ENCODE measurements at regions not wholly inside any gene's neighbourhood (a gene's known extent, or its start where the extent isn't known, plus 50 kb on each side); places are given as distances from the start of the nearest gene placed in this dataset.

GRCh38 chr2:107380912-107381311 is 445.8 kb upstream of the RGPD4 start:
- intact Hi-C loops (cut with DNase I; ENCODE audit: low total_unique reads): no loop called here
- Histone ChIP-seq H3K36me3 (no peaks in the 10 kb centered on the region), H3K27me3 (no peaks in the 10 kb centered on the region), H3K4me1 (no peaks in the 10 kb centered on the region), H3K9me3 (no peaks in the 10 kb centered on the region), H3K4me3 (no peak overlapping the region), H3K27ac (no peak overlapping the region)
- no peak for DNase-seq
- TF ChIP-seq POLR2AphosphoS5 (IDR thresholded peaks at IDR 0.05) (no peak), POLR2A (IDR thresholded peaks at IDR 0.05) (no peak), EP300 (IDR thresholded peaks at IDR 0.05) (no peak)
- TF ChIP-seq, protein P1, sequence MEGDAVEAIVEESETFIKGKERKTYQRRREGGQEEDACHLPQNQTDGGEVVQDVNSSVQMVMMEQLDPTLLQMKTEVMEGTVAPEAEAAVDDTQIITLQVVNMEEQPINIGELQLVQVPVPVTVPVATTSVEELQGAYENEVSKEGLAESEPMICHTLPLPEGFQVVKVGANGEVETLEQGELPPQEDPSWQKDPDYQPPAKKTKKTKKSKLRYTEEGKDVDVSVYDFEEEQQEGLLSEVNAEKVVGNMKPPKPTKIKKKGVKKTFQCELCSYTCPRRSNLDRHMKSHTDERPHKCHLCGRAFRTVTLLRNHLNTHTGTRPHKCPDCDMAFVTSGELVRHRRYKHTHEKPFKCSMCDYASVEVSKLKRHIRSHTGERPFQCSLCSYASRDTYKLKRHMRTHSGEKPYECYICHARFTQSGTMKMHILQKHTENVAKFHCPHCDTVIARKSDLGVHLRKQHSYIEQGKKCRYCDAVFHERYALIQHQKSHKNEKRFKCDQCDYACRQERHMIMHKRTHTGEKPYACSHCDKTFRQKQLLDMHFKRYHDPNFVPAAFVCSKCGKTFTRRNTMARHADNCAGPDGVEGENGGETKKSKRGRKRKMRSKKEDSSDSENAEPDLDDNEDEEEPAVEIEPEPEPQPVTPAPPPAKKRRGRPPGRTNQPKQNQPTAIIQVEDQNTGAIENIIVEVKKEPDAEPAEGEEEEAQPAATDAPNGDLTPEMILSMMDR (IDR thresholded peaks at IDR 0.05): no peak
- WGBS, 5 donors: 70 to 88% (median 77%) methylated on average over 2 of the region's 2 CpGs

DNA sequence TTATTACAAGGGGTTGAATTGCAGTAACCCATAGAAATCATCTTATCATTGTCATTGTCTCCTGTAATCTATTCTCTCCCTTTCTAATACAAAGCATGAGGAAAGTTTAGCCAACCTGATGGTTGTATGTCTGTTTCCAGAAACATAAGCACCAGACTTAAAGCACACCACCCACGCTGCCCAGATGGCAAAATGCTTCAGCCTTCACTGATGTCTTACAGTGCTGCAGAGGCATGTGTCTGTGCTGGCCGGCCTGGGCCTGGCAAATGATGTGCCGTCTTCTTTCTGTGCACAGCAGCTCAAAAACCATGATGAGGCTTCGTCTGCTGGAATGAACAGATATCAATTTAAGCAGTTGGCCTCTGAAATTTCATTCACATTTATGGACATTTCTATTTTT is 443.0 kb upstream of the RGPD4 start:
- Histone ChIP-seq H3K27ac (no peak overlapping the region), H3K4me3 (no peak overlapping the region), H3K4me1 (no peaks in the 10 kb centered on the region), H3K9me3 (no peaks in the 10 kb centered on the region), H3K36me3 (no peaks in the 10 kb centered on the region), H3K27me3 (no peaks in the 10 kb centered on the region)
- intact Hi-C loops (cut with DNase I; ENCODE audit: low total_unique reads): no loop called here
- TF ChIP-seq, protein P1 (IDR thresholded peaks at IDR 0.05): no peak
- TF ChIP-seq POLR2A (IDR thresholded peaks at IDR 0.05) (no peak), POLR2AphosphoS5 (IDR thresholded peaks at IDR 0.05) (no peak), EP300 (IDR thresholded peaks at IDR 0.05) (no peak)
- DNase-seq: no peak
- 74 to 87% (median 79%) methylated on average over 4 of the region's 4 CpGs for WGBS, 5 donors

- TF ChIP-seq POLR2A (IDR thresholded peaks at IDR 0.05): no peak
- TF ChIP-seq EP300 (IDR thresholded peaks at IDR 0.05): no peak
- TF ChIP-seq, protein P1 (IDR thresholded peaks at IDR 0.05): no peak
- no peak for TF ChIP-seq POLR2AphosphoS5 (IDR thresholded peaks at IDR 0.05)
- WGBS, 5 donors: 57 to 74% (median 59%) methylated on average over 2 of the region's 2 CpGs
- H3K9me3 ChIP-seq: no peaks in the 10 kb centered on the region
- DNase-seq: no peak
- no peak overlapping the region for H3K27ac ChIP-seq
- no peaks in the 10 kb centered on the region for H3K4me1 ChIP-seq
- intact Hi-C loops (cut with DNase I; ENCODE audit: low total_unique reads): no loop called here
- H3K36me3 ChIP-seq: no peaks in the 10 kb centered on the region
- H3K27me3 ChIP-seq: no peaks in the 10 kb centered on the region
- no peak overlapping the region for H3K4me3 ChIP-seq
These were observed 442.3 kb upstream of the RGPD4 start for GRCh38 chr2:107384422-107384821.

GRCh38 chr2:107385921-107386320 is 440.8 kb upstream of the RGPD4 start:
- DNase-seq: no peak
- no peaks in the 10 kb centered on the region for H3K36me3 ChIP-seq
- no peaks in the 10 kb centered on the region for H3K27me3 ChIP-seq
- no peak overlapping the region for H3K27ac ChIP-seq
- no peak for TF ChIP-seq POLR2AphosphoS5 (IDR thresholded peaks at IDR 0.05)
- TF ChIP-seq, protein P1 (IDR thresholded peaks at IDR 0.05): no peak
- no peak for TF ChIP-seq POLR2A (IDR thresholded peaks at IDR 0.05)
- TF ChIP-seq EP300 (IDR thresholded peaks at IDR 0.05): no peak
- H3K4me1 ChIP-seq: no peaks in the 10 kb centered on the region
- WGBS, 5 donors: 57 to 80% (median 67%) methylated on average over 1 of the region's 1 CpG
- intact Hi-C loops (cut with DNase I; ENCODE audit: low total_unique reads): no loop called here
- no peaks in the 10 kb centered on the region for H3K9me3 ChIP-seq
- no peak overlapping the region for H3K4me3 ChIP-seq

Measured in stomach (tissue), 8 donors.